Chondrocyte (in vitro differentiated cells): ENCODE measurements at regions not wholly inside any gene's neighbourhood (a gene's known extent, or its start where the extent isn't known, plus 50 kb on each side); places are given as distances from the start of the nearest gene placed in this dataset.

ENCODE experiments used
- DNase-seq: peaks from one replicate; pipeline ENCODE4 v3.0.0; 2021; ENCODE audit warnings: mixed read lengths, low spot score
- H3K27ac Mint-ChIP-seq: one replicate; pipeline ENCODE4 v1.8.0; 2021; ENCODE audit warnings: mild to moderate bottlenecking, moderate library complexity, mixed read lengths; ENCODE audit not compliant: unreplicated experiment
- H3K27me3 Mint-ChIP-seq: 2 replicates; pipeline ENCODE4 v1.8.0; 2021; ENCODE audit warnings: low read depth, mixed read lengths
- H3K36me3 Mint-ChIP-seq: 2 replicates; pipeline ENCODE4 v1.8.0; 2021; ENCODE audit warnings: low read depth, mixed read lengths
- H3K4me1 Mint-ChIP-seq: 2 replicates; pipeline ENCODE4 v1.8.0; 2021; ENCODE audit warnings: low read depth, mild to moderate bottlenecking, mixed read lengths
- H3K4me3 Mint-ChIP-seq: one replicate; pipeline ENCODE4 v1.8.0; 2021; ENCODE audit warnings: mild to moderate bottlenecking, moderate library complexity, mixed read lengths; ENCODE audit not compliant: unreplicated experiment
- H3K9me3 Mint-ChIP-seq: 2 replicates; pipeline ENCODE4 v1.8.0; 2021; ENCODE audit warnings: low read depth, mixed read lengths
- TF ChIP-seq, protein P1 (sequence below): fragments of 200-600 bp; sonication (generic); IDR thresholded peaks from 2 replicates; pipeline ENCODE4 v1.5.0; 2021; ENCODE audit warnings: antibody characterized with exemption, mild to moderate bottlenecking, moderate library complexity

DNA sequence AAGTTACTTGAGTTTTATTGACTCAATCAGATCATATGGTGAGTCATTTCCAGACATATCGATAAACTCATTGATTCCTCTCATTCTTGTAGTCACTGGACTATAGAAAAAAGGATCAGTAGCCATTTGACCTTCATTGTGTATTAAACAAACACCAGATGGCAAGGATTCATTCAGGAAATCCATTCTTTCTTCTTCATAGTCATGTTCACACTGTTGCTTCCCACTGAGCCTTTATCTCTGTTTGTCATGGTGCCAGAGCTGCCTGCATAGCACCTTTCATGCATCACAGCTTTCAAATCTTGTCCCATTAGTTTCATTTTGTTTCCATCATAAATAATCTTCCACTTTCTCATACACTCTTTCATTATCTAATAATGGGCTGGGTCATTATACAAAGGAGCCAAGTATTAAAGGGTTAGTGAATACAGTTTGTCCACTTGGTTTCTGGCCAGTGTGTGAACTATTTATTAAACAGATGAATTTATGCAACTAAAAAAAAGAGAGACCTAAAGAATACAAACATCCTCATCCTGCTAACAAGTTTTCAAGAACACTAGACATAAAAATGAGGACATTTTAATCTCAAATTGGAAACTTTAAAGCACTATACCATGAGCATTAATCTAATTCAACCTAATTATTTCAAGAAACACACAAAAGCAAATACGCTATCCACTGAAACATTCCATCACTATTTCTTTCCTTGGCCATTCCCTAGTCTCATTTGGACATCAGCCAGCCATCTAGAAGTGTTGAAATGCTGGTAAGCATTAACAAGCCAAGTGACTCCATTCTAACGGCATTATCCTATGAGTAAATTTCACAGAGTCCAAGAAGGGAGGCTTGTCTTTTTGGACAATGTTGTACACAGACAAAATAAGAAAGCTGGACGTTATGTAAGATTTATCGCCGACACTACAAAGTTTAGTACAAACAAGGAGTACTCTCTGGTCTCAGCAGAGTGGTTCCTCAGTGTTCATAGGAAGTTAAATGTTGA, 476.5 kb downstream of the FOXG1 start:
- H3K4me1 Mint-ChIP-seq = no peaks in the 10 kb centered on the region
- no peak for DNase-seq

DNA sequence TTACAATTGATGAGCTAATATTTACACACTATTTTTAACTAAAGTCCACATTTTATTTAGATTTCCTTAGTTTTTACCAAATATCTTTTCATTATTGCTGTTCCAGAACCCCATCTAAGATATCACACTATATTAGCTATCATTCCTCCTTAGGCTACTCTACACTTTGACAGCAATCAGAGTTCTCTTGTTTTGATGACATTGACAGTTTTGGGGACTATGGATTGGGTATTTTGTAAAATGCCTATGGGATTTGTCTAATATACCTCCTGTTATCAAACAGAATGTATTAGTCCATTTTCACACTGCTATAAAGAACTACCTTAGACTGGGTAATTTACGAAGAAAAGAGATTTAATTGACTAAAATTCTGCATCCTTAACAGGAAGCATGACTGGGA, 489.1 kb downstream of the FOXG1 start:
- H3K9me3 Mint-ChIP-seq = peaks cover 20% of the 10 kb centered on the region

More for the DNA sequence above, 476.5 kb downstream of the FOXG1 start:
- H3K27me3 Mint-ChIP-seq = no peaks in the 10 kb centered on the region
- no peaks in the 10 kb centered on the region for H3K36me3 Mint-ChIP-seq
- peaks cover 10% of the 10 kb centered on the region for H3K9me3 Mint-ChIP-seq
- no peak overlapping the region for H3K27ac Mint-ChIP-seq
- no peak overlapping the region for H3K4me3 Mint-ChIP-seq
- TF ChIP-seq, protein P1, sequence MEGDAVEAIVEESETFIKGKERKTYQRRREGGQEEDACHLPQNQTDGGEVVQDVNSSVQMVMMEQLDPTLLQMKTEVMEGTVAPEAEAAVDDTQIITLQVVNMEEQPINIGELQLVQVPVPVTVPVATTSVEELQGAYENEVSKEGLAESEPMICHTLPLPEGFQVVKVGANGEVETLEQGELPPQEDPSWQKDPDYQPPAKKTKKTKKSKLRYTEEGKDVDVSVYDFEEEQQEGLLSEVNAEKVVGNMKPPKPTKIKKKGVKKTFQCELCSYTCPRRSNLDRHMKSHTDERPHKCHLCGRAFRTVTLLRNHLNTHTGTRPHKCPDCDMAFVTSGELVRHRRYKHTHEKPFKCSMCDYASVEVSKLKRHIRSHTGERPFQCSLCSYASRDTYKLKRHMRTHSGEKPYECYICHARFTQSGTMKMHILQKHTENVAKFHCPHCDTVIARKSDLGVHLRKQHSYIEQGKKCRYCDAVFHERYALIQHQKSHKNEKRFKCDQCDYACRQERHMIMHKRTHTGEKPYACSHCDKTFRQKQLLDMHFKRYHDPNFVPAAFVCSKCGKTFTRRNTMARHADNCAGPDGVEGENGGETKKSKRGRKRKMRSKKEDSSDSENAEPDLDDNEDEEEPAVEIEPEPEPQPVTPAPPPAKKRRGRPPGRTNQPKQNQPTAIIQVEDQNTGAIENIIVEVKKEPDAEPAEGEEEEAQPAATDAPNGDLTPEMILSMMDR = no peak

DNA sequence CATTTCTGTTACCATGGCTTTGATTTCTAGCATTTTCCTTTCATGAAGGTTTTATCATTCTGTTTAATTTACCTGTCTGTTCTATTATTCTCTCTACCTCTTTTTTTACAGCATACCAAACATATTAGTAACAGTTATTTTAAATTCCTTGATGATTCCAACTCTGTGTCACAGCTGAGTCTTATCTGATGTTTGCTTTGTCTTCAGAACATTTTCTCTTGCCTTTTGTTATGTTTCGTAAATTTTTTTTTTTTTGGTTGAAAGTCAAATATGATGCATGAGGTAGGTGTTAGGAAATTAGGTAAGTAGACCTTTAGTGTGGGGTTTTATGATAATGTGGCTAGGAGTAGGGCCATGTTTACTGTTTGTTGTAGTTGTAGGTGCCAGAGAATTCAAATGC, 496.4 kb downstream of the FOXG1 start:
- peaks cover 11% of the 10 kb centered on the region for H3K9me3 Mint-ChIP-seq
- H3K36me3 Mint-ChIP-seq = no peaks in the 10 kb centered on the region
- DNase-seq = no peak
- no peak overlapping the region for H3K27ac Mint-ChIP-seq
- no peaks in the 10 kb centered on the region for H3K4me1 Mint-ChIP-seq
- H3K27me3 Mint-ChIP-seq = peaks cover 2% of the 10 kb centered on the region
- TF ChIP-seq, protein P1 = no peak
- no peak overlapping the region for H3K4me3 Mint-ChIP-seq

More for the DNA sequence above, 489.1 kb downstream of the FOXG1 start:
- Mint-ChIP-seq H3K27me3 (no peaks in the 10 kb centered on the region), H3K4me3 (no peak overlapping the region), H3K27ac (no peak overlapping the region), H3K4me1 (no peaks in the 10 kb centered on the region), H3K36me3 (no peaks in the 10 kb centered on the region)
- TF ChIP-seq, protein P1 = no peak
- DNase-seq = no peak

DNA sequence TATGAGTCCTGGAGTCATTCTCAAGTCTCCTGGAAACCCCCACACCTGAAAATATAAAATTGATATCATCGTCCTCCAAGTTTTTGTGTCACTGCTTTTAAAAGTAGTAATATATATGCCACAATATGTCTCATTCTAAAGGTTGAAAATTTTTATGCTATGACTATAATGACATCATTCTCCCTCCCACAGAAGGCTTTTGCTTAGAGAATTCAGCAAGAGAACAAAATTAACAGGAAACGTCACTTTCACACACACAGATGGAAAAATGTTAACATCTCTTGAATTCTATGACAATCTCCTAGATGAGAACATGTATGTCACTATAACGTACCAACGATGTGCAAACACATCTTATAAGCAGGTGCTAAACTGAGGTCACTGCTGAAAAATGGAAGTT, 498.3 kb downstream of the FOXG1 start:
- no peak overlapping the region for H3K27ac Mint-ChIP-seq
- H3K4me1 Mint-ChIP-seq = no peaks in the 10 kb centered on the region
- H3K9me3 Mint-ChIP-seq = peaks cover 9% of the 10 kb centered on the region
- TF ChIP-seq, protein P1 = no peak
- H3K36me3 Mint-ChIP-seq = no peaks in the 10 kb centered on the region
- H3K27me3 Mint-ChIP-seq = peaks cover 2% of the 10 kb centered on the region
- H3K4me3 Mint-ChIP-seq = no peak overlapping the region
- no peak for DNase-seq

DNA sequence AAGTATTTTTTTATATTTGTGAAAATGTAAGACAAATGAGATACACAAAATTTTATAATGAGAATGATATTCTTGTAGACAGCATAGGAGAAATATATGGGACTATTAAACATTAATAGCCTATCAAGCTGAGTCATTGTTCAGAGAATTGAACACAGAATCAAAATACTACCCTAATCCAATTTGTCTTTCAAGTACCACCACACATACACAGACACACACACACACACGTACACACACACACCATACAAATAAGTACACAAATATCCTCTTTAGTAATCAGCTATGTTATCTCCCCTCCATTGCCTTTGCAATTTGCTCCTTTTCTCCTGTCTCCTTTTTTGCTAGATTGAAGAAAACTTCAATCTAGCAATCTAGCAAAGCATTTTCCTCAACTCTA, 499.3 kb downstream of the FOXG1 start:
- no peak for DNase-seq
- H3K36me3 Mint-ChIP-seq = no peaks in the 10 kb centered on the region
- no peak overlapping the region for H3K27ac Mint-ChIP-seq
- no peak overlapping the region for H3K4me3 Mint-ChIP-seq
- no peaks in the 10 kb centered on the region for H3K4me1 Mint-ChIP-seq
- TF ChIP-seq, protein P1 = no peak
- H3K9me3 Mint-ChIP-seq = peaks cover 9% of the 10 kb centered on the region
- H3K27me3 Mint-ChIP-seq = peaks cover 2% of the 10 kb centered on the region
